ENCODE measurements at regions not wholly inside any gene's neighbourhood (a gene's known extent, or its start where the extent isn't known, plus 50 kb on each side); places are given as distances from the start of the nearest gene placed in this dataset.

DNA sequence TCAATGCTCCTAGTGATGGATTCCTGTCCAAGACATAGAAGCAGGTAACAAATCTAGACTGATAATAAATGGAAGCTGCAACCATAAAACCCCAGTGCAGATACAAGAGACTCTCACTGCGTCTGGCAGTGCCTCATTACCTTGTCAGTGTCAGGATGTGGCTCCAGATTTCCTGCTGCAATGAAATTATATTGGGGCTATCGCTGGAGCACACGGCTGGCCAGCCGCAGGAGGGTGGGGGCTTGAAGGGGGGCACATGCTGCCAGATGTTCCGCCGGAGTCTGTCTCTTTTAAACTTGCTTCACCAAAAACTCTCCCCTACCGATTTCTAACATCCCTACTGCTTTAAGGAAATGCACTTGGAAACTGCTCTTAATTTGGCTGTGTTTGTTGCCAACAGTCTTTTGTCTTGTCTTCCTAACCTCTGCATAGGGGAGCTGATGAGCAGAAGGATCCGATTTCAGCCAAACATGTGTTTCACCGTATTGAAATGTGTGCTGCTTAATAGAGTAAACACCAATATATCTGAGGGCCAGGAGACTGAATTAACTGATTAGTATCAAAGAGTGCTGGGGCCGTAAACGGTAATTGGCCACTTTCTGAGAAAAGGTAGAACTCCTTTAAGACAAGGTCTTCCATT, 102.2 kb upstream of the EXOC2 start:
- TF ChIP-seq EZH2 (IDR thresholded peaks at IDR 0.05; ENCODE audit: borderline replicate concordance, low read length) (no peak), CTCF (conservative IDR thresholded peaks at IDR 0.05 in 1 of 2, IDR thresholded peaks at IDR 0.05 in 1 of 2; ENCODE audit: extremely low read depth in 1 of 2, insufficient read depth in 1 of 2, low read depth in 1 of 2, low read length in 2 of 2) (no peak)

All from mammary epithelial cell (primary cell).